ENCODE measurements at regions not wholly inside any gene's neighbourhood (a gene's known extent, or its start where the extent isn't known, plus 50 kb on each side); places are given as distances from the start of the nearest gene placed in this dataset.
"Not testable (repeated sequence)": the region's sequence is repeated elsewhere in the genome, so short reads cannot be mapped to it uniquely, and the experiment has no call there.

- no peak for DNase-seq (ENCODE audit: low read depth in 2 of 3, low spot score in 2 of 3)
Observed at GRCh38 chr4:42205541-42205940, 53.1 kb upstream of the BEND4 start.

GRCh38 chr4:42216664-42217063, 64.2 kb upstream of the BEND4 start:
- DNase-seq (ENCODE audit: low read depth in 2 of 3, low spot score in 2 of 3) = no peak

- peak in 1 of 3 donors; percentile 35 for DNase-seq (ENCODE audit: low read depth in 2 of 3, low spot score in 2 of 3)
Observed at GRCh38 chr4:42225286-42225685, 72.8 kb upstream of the BEND4 start.

- DNase-seq (ENCODE audit: low read depth in 2 of 3, low spot score in 2 of 3) = no peak
Observed at GRCh38 chr4:42234817-42235216, 82.4 kb upstream of the BEND4 start.

- no peak for DNase-seq (ENCODE audit: low read depth in 2 of 3, low spot score in 2 of 3)
Observed at GRCh38 chr4:42235304-42236021, 83.0 kb upstream of the BEND4 start.

- no peak for DNase-seq (ENCODE audit: low read depth in 2 of 3, low spot score in 2 of 3)
Observed at GRCh38 chr4:42237010-42237409, 84.6 kb upstream of the BEND4 start.

GRCh38 chr4:42237451-42237850, 85.0 kb upstream of the BEND4 start:
- no peak for DNase-seq (ENCODE audit: low read depth in 2 of 3, low spot score in 2 of 3)

- no peak for DNase-seq (ENCODE audit: low read depth in 2 of 3, low spot score in 2 of 3)
Observed at GRCh38 chr4:42248972-42249371, 96.5 kb upstream of the BEND4 start.

- no peak for DNase-seq (ENCODE audit: low read depth in 2 of 3, low spot score in 2 of 3)
Observed at GRCh38 chr4:42252315-42252714, 99.9 kb upstream of the BEND4 start.

GRCh38 chr4:42257645-42258044, 105.2 kb upstream of the BEND4 start:
- not testable (repeated sequence) for DNase-seq (ENCODE audit: low read depth in 2 of 3, low spot score in 2 of 3)

- no peak for DNase-seq (ENCODE audit: low read depth in 2 of 3, low spot score in 2 of 3)
Observed at GRCh38 chr4:42262701-42263490, 110.4 kb upstream of the BEND4 start.

GRCh38 chr4:42265782-42266602, 113.5 kb upstream of the BEND4 start:
- DNase-seq (ENCODE audit: low read depth in 2 of 3, low spot score in 2 of 3) = no peak

- DNase-seq (ENCODE audit: low read depth in 2 of 3, low spot score in 2 of 3) = no peak
Observed at GRCh38 chr4:42267724-42268123, 115.3 kb upstream of the BEND4 start.

GRCh38 chr4:42268824-42269223, 116.4 kb upstream of the BEND4 start:
- no peak for DNase-seq (ENCODE audit: low read depth in 2 of 3, low spot score in 2 of 3)

GRCh38 chr4:42271096-42271495, 118.6 kb upstream of the BEND4 start:
- no peak for DNase-seq (ENCODE audit: low read depth in 2 of 3, low spot score in 2 of 3)

GRCh38 chr4:42277291-42277690, 120.0 kb upstream of the SHISA3 start:
- DNase-seq (ENCODE audit: low read depth in 2 of 3, low spot score in 2 of 3) = no peak

GRCh38 chr4:42278709-42279324, 118.5 kb upstream of the SHISA3 start:
- DNase-seq (ENCODE audit: low read depth in 2 of 3, low spot score in 2 of 3) = no peak

GRCh38 chr4:42280327-42281095, 116.8 kb upstream of the SHISA3 start:
- peak in 2 of 3 donors; percentile 25 to 69 for DNase-seq (ENCODE audit: low read depth in 2 of 3, low spot score in 2 of 3)

GRCh38 chr4:42281324-42282020, 115.8 kb upstream of the SHISA3 start:
- DNase-seq (ENCODE audit: low read depth in 2 of 3, low spot score in 2 of 3) = peak in 1 of 3 donors; percentile 3

All from hematopoietic multipotent progenitor cell (in vitro differentiated cells).